ENCODE measurements at regions not wholly inside any gene's neighbourhood (a gene's known extent, or its start where the extent isn't known, plus 50 kb on each side); places are given as distances from the start of the nearest gene placed in this dataset.

DNA sequence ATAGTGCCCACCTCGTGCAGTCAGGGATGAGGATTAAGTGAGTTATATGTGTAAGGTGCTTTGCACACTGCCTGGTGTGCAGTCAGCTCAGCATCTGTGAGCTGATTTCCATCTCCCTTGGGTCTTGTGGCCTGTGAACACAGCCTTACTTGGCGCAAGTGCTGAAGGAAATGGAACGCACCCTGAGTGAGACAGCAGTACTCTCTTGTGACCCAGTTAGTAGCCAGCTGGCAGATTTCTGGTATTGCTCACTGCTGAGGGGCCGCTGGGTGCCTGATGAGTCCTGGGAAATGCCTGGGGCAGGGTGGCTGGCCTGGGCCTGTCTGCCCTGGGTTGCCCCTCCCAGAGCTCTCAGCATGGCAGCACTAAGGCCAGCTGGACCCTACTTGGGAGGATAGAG is 90.9 kb upstream of the BOD1 start:
- ChIA-PET POLR2A (no interaction called here), CTCF (no interaction called here)
- TF ChIP-seq, protein P1, sequence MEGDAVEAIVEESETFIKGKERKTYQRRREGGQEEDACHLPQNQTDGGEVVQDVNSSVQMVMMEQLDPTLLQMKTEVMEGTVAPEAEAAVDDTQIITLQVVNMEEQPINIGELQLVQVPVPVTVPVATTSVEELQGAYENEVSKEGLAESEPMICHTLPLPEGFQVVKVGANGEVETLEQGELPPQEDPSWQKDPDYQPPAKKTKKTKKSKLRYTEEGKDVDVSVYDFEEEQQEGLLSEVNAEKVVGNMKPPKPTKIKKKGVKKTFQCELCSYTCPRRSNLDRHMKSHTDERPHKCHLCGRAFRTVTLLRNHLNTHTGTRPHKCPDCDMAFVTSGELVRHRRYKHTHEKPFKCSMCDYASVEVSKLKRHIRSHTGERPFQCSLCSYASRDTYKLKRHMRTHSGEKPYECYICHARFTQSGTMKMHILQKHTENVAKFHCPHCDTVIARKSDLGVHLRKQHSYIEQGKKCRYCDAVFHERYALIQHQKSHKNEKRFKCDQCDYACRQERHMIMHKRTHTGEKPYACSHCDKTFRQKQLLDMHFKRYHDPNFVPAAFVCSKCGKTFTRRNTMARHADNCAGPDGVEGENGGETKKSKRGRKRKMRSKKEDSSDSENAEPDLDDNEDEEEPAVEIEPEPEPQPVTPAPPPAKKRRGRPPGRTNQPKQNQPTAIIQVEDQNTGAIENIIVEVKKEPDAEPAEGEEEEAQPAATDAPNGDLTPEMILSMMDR (IDR thresholded peaks at IDR 0.05; ENCODE audit: insufficient read depth, low read length, missing control alignments) = no peak
- no peak overlapping the region for H3K4me3 ChIP-seq (ENCODE audit: low read depth, low read length)
- DNase-seq (ENCODE audit: low read depth, low spot score) = peak; percentile 28

DNA sequence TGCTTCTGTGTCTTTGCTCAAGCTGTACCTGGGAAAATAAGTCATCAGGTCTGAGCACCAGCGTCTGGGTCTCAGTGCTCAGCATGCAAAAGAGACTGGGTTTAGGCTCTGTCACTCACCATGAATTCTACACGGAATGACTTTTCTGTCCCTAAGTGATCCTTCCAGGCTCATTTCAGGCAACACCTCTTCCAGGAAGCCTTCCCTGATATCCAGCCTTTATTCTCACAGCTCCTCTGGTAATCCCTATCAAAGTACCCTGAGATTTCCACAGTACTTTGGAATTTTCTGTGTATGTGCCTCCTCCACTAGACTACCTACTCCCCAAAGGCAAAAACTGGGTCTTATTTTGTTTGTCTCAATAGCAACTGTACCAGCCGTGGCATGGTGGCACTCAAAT is 92.7 kb upstream of the BOD1 start:
- no peak for DNase-seq (ENCODE audit: low read depth, low spot score)
- TF ChIP-seq, protein P1 (IDR thresholded peaks at IDR 0.05; ENCODE audit: insufficient read depth, low read length, missing control alignments) = no peak
- CTCF ChIA-PET = no interaction called here
- no peak overlapping the region for H3K4me3 ChIP-seq (ENCODE audit: low read depth, low read length)
- POLR2A ChIA-PET = no interaction called here

DNA sequence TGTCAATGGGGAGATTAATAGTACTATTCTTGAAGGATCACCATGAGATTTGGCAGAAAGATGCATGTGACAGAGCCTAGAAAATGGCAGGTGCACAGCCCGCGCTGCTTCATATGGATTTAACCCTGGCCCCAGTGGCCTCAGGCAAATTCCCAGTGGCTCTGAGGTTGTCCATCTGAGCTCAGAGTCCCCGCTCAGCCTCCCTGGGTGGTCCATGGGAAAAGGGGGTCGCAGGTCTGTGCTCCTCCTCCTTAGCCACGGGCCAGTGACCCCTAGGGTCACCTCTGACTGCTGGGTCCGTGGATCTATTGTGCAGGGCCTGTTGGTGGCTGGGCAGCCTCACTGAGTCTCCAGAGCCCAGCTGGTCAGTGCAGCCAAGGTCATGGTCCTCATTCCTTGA is 93.3 kb upstream of the BOD1 start:
- DNase-seq (ENCODE audit: low read depth, low spot score) = no peak
- TF ChIP-seq, protein P1 (IDR thresholded peaks at IDR 0.05; ENCODE audit: insufficient read depth, low read length, missing control alignments) = no peak
- ChIA-PET POLR2A (no interaction called here), CTCF (no interaction called here)
- no peak overlapping the region for H3K4me3 ChIP-seq (ENCODE audit: low read depth, low read length)

DNA sequence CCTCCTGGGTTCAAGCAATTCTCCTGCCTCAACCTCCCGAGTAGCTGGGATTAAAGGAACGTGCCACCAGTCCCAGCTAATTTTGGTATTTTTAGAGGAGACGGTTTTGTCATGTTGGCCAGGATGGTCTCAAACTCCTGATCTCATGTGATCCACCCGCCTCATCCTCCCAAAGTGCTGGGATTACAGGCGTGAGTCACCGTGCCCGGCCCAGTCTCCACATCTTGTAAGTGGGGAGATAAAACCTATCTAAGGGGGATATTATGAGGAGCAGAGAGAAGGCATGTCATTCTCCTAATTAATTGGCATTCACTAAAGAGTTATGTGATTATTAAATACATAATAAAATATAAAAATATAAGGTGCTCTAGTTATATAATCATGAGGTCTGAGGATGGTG is 94.1 kb upstream of the BOD1 start:
- no peak overlapping the region for H3K4me3 ChIP-seq (ENCODE audit: low read depth, low read length)
- POLR2A ChIA-PET = no interaction called here
- TF ChIP-seq, protein P1 (IDR thresholded peaks at IDR 0.05; ENCODE audit: insufficient read depth, low read length, missing control alignments) = no peak
- DNase-seq (ENCODE audit: low read depth, low spot score) = no peak
- CTCF ChIA-PET = no interaction called here

DNA sequence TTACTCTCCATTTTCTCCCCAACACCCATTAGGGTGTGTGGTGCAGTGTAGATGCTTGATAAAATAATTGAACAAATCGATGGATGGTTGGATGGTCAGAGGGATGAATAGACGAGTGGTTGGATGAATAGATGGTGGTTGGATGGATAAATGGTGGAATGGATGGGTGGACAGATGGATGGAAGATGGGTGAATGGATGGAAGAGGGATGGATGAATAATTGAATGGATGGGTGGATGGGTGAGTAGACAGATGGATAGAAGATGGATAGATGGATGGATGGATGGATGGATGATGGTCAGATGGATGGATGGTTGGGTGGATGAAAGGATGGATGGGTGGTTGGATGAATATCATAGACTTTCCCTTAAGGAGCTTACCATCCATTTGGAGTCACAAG is 95.0 kb upstream of the BOD1 start:
- POLR2A ChIA-PET = no interaction called here
- TF ChIP-seq, protein P1 (IDR thresholded peaks at IDR 0.05; ENCODE audit: insufficient read depth, low read length, missing control alignments) = no peak
- CTCF ChIA-PET = no interaction called here
- H3K4me3 ChIP-seq (ENCODE audit: low read depth, low read length) = no peak overlapping the region
- no peak for DNase-seq (ENCODE audit: low read depth, low spot score)

DNA sequence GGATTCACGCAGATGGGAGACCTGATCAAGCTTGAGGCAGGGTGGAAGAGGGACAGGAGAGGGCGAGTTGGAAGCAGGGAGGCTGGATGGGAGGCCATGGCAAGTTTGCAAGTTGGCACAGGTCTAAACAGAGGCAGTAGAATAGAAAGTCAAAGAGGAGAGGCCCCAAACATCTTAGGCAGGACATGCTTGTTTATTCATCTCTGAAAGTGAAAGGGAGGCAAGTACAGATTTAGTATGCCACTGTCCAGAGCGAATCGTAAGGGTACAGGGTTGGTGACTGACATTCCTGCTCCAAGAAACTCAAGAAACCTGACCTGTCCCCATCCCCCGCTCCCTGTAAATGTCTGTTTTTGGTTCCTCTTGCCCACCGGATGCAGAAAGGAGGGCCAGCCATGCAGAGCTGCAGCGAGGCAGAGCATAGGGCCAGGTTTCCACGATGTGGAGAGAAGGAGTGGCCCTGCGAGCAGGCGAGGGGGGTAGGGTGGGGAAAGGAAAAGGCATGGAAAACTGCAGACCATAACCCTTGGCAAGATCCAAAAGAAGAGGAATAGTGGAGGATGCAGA is 96.2 kb upstream of the BOD1 start:
- DNase-seq (ENCODE audit: low read depth, low spot score) = no peak
- TF ChIP-seq, protein P1 (IDR thresholded peaks at IDR 0.05; ENCODE audit: insufficient read depth, low read length, missing control alignments) = no peak
- ChIA-PET POLR2A (no interaction called here), CTCF (no interaction called here)
- H3K4me3 ChIP-seq (ENCODE audit: low read depth, low read length) = no peak overlapping the region
